ENCODE measurements at regions not wholly inside any gene's neighbourhood (a gene's known extent, or its start where the extent isn't known, plus 50 kb on each side); places are given as distances from the start of the nearest gene placed in this dataset.

- TF ChIP-seq POLR2A (IDR thresholded peaks at IDR 0.05): no peak
- TF ChIP-seq CTCF (IDR thresholded peaks at IDR 0.05): no peak
These were observed 118.4 kb downstream of the PTPRS start for GRCh38 chr19:5222178-5222577.

Measured in ovary (tissue), 3 donors.